TTC549 (cell line): ENCODE measurements at regions not wholly inside any gene's neighbourhood (a gene's known extent, or its start where the extent isn't known, plus 50 kb on each side); places are given as distances from the start of the nearest gene placed in this dataset.
"Not testable (repeated sequence)": the region's sequence is repeated elsewhere in the genome, so short reads cannot be mapped to it uniquely, and the experiment has no call there.

Source experiments
- FAIRE-seq: peaks from 2 replicates; lab custom pipeline; 2012; peaks lifted over from hg19 to GRCh38; lab: Jason Lieb, UNC

GRCh38 chr14:50020184-50020583 is 96.2 kb downstream of the VCPKMT start:
- no peak for FAIRE-seq

- FAIRE-seq: no peak
Measured at GRCh38 chr14:50020799-50021198, 95.6 kb downstream of the VCPKMT start.

GRCh38 chr14:50021261-50022031 is 94.9 kb downstream of the VCPKMT start:
- FAIRE-seq: no peak

- FAIRE-seq: no peak
Measured at GRCh38 chr14:50022661-50023060, 93.7 kb downstream of the VCPKMT start.

GRCh38 chr14:50023671-50024490 is 92.5 kb downstream of the VCPKMT start:
- FAIRE-seq: no peak

- FAIRE-seq: no peak
Measured at GRCh38 chr14:50025073-50025472, 91.3 kb downstream of the VCPKMT start.

- no peak for FAIRE-seq
Measured at GRCh38 chr14:50025776-50026175, 90.6 kb downstream of the VCPKMT start.

GRCh38 chr14:50026396-50026795 is 90.0 kb downstream of the VCPKMT start:
- FAIRE-seq: no peak

GRCh38 chr14:50027816-50028215 is 88.6 kb downstream of the VCPKMT start:
- FAIRE-seq: no peak

GRCh38 chr14:50028458-50028857 is 87.9 kb downstream of the VCPKMT start:
- FAIRE-seq: no peak

- no peak for FAIRE-seq
Measured at GRCh38 chr14:50030036-50030435, 86.3 kb downstream of the VCPKMT start.

GRCh38 chr14:50030911-50031310 is 85.5 kb downstream of the VCPKMT start:
- FAIRE-seq: not testable (repeated sequence)

- no peak for FAIRE-seq
Measured at GRCh38 chr14:50031602-50032313, 84.6 kb downstream of the VCPKMT start.

GRCh38 chr14:50032462-50033167 is 83.8 kb downstream of the VCPKMT start:
- FAIRE-seq: not testable (repeated sequence)

GRCh38 chr14:50035214-50035613 is 81.2 kb downstream of the VCPKMT start:
- FAIRE-seq: no peak

GRCh38 chr14:50036211-50036610 is 80.2 kb downstream of the VCPKMT start:
- no peak for FAIRE-seq

GRCh38 chr14:50036637-50037036 is 79.7 kb downstream of the VCPKMT start:
- FAIRE-seq: no peak

- FAIRE-seq: no peak
Measured at GRCh38 chr14:50037240-50037639, 79.1 kb downstream of the VCPKMT start.

- no peak for FAIRE-seq
Measured at GRCh38 chr14:50037852-50038251, 78.5 kb downstream of the VCPKMT start.

- FAIRE-seq: no peak
Measured at GRCh38 chr14:50038398-50039119, 77.8 kb downstream of the VCPKMT start.

- FAIRE-seq: no peak
Measured at GRCh38 chr14:50039120-50039517, 77.3 kb downstream of the VCPKMT start.
